GM12892 (cell line): ENCODE measurements at regions not wholly inside any gene's neighbourhood (a gene's known extent, or its start where the extent isn't known, plus 50 kb on each side); places are given as distances from the start of the nearest gene placed in this dataset.

ENCODE experiments used
- POLR2A ChIP-seq: IDR thresholded peaks from 2 replicates; pipeline ENCODE4 v1.6.1; 2011; ENCODE audit warnings: low read depth, low read length, control low read depth
- POLR2AphosphoS5 ChIP-seq: IDR thresholded peaks from 2 replicates; pipeline ENCODE4 v1.6.1; 2011; ENCODE audit warnings: low read depth, low read length, control low read depth
- TAF1 ChIP-seq: IDR thresholded peaks from 2 replicates; pipeline ENCODE4 v1.6.1; 2011; ENCODE audit warnings: low read depth, mild to moderate bottlenecking, control low read depth, low read length, borderline replicate concordance

- TF ChIP-seq POLR2AphosphoS5, result no peak
- no peak for TF ChIP-seq POLR2A
- no peak for TF ChIP-seq TAF1
Observed at GRCh38 chr11:70720281-70720680, 322.0 kb downstream of the CTTN start.
